GM18511 (cell line): ENCODE measurements at regions not wholly inside any gene's neighbourhood (a gene's known extent, or its start where the extent isn't known, plus 50 kb on each side); places are given as distances from the start of the nearest gene placed in this dataset.
"Not testable (repeated sequence)": the region's sequence is repeated elsewhere in the genome, so short reads cannot be mapped to it uniquely, and the experiment has no call there.

Experiments
- ATAC-seq: cut with Tn5 transposase; IDR thresholded peaks from one replicate; pipeline ENCODE4 v1.9.1; 2021; ENCODE audit warnings: mild to moderate bottlenecking, moderate library complexity; ENCODE audit not compliant: unreplicated experiment

GRCh38 chr14:82861313-82861712, 1327.7 kb upstream of the SEL1L start:
- no peak for ATAC-seq

- no peak for ATAC-seq
Measured at GRCh38 chr14:82872494-82872893, 1338.8 kb upstream of the SEL1L start.

DNA sequence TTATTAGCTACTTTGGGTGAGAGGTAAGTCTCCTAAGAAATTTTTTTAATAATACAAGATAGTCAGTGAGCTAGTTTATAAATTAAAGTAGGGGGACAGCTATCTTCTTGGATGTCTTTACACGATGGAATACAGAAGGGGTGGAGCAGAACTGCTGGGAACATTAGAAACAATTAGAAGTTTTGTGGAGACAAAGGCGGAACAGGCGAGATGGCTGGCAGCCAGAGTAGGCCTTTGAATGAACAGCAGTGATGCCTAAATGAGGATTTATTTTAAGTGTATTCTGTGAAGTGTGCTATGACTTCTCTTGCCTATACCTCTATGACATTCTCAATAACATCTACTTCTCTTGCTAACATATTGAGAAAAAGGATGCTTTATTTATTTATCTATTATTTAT, 1345.3 kb upstream of the SEL1L start:
- no peak for ATAC-seq

- no peak for ATAC-seq
Measured at GRCh38 chr14:82879949-82880535, 1346.4 kb upstream of the SEL1L start.

DNA sequence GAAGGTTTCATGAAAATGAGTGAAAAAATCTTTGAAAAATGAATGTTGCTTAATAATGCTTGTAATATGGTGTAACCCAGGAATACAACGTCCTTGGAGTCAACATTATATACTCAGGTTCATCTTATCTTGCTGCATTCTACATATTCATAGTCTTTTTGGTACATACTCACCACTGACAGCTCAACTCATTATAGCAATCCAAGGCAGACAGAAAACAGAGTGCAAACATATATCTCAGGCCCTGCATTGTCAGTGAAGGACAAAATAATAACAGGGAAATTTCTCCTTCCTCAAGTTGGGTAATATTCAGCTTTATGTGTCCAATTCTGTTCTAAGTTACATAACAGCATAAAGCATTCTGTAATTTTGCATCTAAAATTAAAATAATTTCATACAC, 1353.0 kb upstream of the SEL1L start:
- no peak for ATAC-seq

GRCh38 chr14:82889701-82890100, 1356.0 kb upstream of the SEL1L start:
- no peak for ATAC-seq

GRCh38 chr14:82896476-82896875, 1362.8 kb upstream of the SEL1L start:
- no peak for ATAC-seq

- ATAC-seq = no peak
Measured at GRCh38 chr14:82897469-82898308, 1364.0 kb upstream of the SEL1L start.

- no peak for ATAC-seq
Measured at GRCh38 chr14:82905762-82906161, 1372.1 kb upstream of the SEL1L start.

- ATAC-seq = no peak
Measured at GRCh38 chr14:82911930-82912329, 1378.3 kb upstream of the SEL1L start.

DNA sequence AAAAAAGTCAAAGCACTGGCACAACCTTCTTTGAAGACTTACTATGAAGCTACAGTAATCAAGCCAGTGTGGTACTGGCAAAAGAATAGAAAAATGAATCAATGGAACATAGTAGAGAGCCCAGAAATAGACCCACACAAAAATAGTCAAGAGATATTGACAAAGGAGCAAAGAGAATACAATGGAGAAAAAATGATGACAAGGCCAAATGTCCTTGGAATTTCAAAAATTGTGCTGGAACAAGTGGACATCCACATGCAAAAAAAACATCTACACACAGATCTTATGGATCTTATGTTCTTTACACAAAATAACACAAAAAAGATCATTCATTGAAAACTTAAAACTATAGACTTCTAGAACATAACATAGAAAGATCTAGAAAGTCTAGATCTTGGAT, 1379.7 kb upstream of the SEL1L start:
- no peak for ATAC-seq

DNA sequence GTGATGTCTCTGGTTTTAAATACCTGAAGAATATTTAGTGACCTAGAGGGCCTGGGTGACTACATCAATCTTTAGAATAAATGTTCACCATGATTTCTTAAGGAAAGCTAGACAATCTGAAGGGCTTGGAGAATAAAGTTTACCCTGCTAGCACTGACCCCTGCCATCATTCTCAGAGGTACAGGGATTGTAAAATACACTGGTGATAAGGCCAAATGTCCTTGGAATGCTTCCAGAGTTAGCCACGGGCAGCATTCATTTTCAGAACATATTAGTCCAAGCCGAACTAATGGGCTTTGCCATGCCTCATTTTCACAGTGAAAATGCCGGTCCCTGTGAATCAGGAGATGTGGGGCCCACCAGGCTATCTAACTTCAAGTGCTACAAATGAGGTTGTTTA, 1381.7 kb upstream of the SEL1L start:
- ATAC-seq = no peak

- no peak for ATAC-seq
Measured at GRCh38 chr14:82935691-82936090, 1402.0 kb upstream of the SEL1L start.

DNA sequence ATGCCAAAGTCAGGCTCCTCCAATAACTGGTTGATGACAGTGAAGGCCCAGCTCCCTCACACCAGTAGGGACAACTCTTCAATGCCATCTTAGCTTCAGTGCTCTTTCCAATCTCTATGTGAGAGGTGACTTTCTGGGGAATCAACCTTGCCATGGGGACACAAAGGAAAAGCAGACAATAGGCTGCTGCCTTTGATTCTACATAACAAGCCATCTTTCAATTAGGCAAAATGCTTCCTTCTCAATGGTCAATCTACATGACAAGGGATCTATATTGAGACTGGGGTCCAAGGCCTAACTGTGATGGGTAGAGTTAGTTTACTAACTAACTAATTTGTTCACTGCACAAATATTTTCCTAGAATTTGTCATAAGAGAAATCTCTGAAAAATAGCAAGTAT, 1417.5 kb upstream of the SEL1L start:
- no peak for ATAC-seq

- ATAC-seq = no peak
Measured at GRCh38 chr14:82963756-82964155, 1430.1 kb upstream of the SEL1L start.

- ATAC-seq = no peak
Measured at GRCh38 chr14:82987502-82988124, 1454.0 kb upstream of the SEL1L start.

GRCh38 chr14:82994547-82994946, 1460.9 kb upstream of the SEL1L start:
- not testable (repeated sequence) for ATAC-seq

GRCh38 chr14:82999802-83000201, 1466.1 kb upstream of the SEL1L start:
- no peak for ATAC-seq

- ATAC-seq = no peak
Measured at GRCh38 chr14:83004456-83005006, 1470.9 kb upstream of the SEL1L start.

DNA sequence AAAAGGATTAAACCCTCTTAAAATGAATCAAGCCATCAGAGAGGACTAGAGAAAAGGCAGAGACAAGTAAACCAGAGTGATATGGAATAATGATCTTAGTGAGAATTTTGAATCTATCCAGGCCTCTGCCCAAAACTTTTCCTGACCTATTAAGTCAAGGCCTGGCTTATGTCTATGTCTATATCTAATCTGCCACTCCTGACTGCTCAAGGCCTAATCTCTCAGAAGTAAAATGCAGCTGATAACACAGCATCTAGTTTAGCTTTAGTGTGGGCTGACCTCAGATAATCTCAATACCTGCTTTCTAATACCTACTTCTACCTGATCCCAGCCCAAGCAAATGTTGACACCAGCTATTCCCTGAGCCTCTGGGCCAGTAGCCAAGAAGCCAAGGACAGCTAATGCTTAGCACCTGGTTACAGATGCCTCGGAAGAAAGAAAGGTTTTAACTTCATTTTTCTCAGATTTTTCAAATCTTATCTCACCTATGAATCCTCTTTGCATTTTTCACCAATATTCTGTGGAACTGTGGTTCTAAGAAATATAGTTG, 1472.5 kb upstream of the SEL1L start:
- ATAC-seq = no peak

DNA sequence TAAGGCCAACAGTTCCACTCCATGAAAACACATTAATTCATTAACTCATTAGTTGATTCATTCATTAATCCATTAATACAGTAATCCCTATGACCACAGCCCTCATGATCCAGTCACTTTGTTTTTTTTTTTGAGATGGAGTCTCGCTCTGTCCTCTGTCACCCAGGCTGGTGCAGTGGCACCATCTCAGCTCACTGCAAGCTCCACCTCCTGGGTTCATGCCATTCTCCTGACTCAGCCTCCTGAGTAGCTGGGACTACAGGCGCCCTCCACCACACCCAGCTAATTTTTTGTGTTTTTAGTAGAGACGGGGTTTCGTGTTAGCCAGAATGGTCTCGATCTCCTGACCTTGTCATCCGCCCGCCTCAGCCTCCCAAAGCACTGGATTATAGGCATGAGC, 1473.4 kb upstream of the SEL1L start:
- ATAC-seq = not testable (repeated sequence)
